Kidney epithelial cell (primary cell): ENCODE measurements at regions not wholly inside any gene's neighbourhood (a gene's known extent, or its start where the extent isn't known, plus 50 kb on each side); places are given as distances from the start of the nearest gene placed in this dataset.

ENCODE experiments used
- DNase-seq: peaks from one replicate; pipeline ENCODE4 v3.0.0-alpha.2; 2010; ENCODE audit warnings: low read depth
- H3K27me3 ChIP-seq: 2 replicates; pipeline ENCODE4 v1.6.0; 2011; ENCODE audit warnings: low read length; ENCODE audit not compliant: control insufficient read depth, insufficient read depth
- H3K36me3 ChIP-seq: 2 replicates; pipeline ENCODE4 v1.5.1; 2011; ENCODE audit warnings: low read length; ENCODE audit not compliant: control insufficient read depth, insufficient read depth
- H3K4me3 ChIP-seq: 2 replicates; pipeline ENCODE4 v1.5.1; 2011; ENCODE audit warnings: low read depth, mild to moderate bottlenecking, control low read depth, low read length
- TF ChIP-seq, protein P1 (sequence below): IDR thresholded peaks from 2 replicates; pipeline ENCODE4 v1.5.1; 2011; ENCODE audit warnings: mild to moderate bottlenecking, moderate library complexity, low read length, control low read depth, inconsistent platforms; ENCODE audit not compliant: insufficient read depth, poor library complexity, severe bottlenecking

DNA sequence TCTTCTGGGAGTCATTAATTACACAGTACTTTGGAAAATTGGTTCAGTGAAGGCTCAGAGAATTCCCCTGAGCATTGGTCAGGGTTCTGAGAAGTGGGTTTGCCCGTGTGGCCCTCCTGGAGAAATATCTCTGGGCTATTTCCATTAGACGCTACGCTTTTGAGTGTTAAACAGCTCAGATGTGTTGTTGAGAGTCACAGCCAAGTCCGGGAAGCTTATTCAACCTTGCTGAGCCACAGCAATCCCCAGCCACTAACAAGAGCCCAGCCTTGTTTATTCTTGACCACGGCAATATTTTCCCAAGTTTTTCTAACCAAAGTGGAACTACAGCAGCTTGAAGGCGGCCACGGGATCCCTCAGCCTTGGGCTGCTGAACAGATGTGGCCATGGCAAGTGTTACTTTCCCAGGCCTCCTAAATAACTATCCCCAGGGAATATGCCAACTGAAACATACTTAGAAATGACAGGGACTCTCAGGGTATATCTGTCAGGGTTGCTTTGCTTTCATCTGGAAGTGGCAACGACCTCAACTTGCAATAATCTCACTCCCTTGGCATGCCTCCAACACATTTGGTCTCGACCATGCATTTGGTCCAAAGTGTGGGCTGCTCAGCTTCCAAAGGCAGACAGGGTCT lies 214.7 kb downstream of the EMX2 start:
- no peak for DNase-seq
- Histone ChIP-seq H3K36me3 (no peaks in the 10 kb centered on the region), H3K27me3 (no peaks in the 10 kb centered on the region), H3K4me3 (no peak overlapping the region)
- TF ChIP-seq, protein P1, sequence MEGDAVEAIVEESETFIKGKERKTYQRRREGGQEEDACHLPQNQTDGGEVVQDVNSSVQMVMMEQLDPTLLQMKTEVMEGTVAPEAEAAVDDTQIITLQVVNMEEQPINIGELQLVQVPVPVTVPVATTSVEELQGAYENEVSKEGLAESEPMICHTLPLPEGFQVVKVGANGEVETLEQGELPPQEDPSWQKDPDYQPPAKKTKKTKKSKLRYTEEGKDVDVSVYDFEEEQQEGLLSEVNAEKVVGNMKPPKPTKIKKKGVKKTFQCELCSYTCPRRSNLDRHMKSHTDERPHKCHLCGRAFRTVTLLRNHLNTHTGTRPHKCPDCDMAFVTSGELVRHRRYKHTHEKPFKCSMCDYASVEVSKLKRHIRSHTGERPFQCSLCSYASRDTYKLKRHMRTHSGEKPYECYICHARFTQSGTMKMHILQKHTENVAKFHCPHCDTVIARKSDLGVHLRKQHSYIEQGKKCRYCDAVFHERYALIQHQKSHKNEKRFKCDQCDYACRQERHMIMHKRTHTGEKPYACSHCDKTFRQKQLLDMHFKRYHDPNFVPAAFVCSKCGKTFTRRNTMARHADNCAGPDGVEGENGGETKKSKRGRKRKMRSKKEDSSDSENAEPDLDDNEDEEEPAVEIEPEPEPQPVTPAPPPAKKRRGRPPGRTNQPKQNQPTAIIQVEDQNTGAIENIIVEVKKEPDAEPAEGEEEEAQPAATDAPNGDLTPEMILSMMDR, result no peak

DNA sequence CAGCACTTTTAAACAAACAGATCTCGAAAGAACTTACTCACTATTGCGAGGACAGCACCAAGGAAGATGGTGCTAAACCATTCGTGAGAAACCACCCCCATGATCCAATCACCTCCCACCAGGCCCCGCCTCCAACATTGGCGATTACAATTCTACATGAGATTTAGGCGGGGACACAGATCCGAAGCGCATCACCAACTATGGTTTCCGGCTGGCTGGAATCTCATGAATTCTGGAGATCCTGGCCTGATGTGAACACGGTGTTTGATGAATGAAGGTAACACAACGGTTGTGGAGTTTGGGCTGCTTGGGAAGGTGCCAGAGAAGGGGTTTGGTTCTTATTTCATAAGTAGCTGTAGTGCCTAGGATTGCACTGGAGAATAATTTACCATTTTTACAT lies 216.7 kb downstream of the EMX2 start:
- no peak overlapping the region for H3K4me3 ChIP-seq
- TF ChIP-seq, protein P1, result no peak
- no peak for DNase-seq
- H3K27me3 ChIP-seq, result no peaks in the 10 kb centered on the region
- H3K36me3 ChIP-seq, result no peaks in the 10 kb centered on the region

GRCh38 chr10:117761695-117762094 lies 219.1 kb downstream of the EMX2 start:
- DNase-seq, result no peak
- TF ChIP-seq, protein P1, result no peak
- Histone ChIP-seq H3K4me3 (no peak overlapping the region), H3K27me3 (no peaks in the 10 kb centered on the region), H3K36me3 (no peaks in the 10 kb centered on the region)

- TF ChIP-seq, protein P1, result no peak
- DNase-seq, result no peak
- H3K4me3 ChIP-seq, result no peak overlapping the region
- no peaks in the 10 kb centered on the region for H3K36me3 ChIP-seq
- H3K27me3 ChIP-seq, result no peaks in the 10 kb centered on the region
These were observed 219.7 kb downstream of the EMX2 start for GRCh38 chr10:117762126-117762818.

DNA sequence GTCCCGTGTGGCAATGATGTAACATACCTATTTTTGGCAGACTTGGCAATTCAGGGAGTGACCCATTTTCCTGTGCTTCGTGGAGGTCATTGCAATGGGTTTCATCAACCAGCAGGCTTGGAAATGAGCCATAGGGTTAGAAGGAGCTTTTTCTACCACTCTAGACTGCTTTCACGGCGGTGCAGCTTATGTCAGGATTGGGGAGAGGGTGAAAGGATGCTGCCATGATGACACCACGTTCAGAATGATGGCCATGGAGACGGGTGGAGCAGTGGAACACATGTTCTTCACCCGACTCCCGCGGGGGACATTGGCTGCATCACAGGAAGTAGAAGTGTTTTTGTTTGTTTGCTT lies 220.2 kb downstream of the EMX2 start:
- no peaks in the 10 kb centered on the region for H3K36me3 ChIP-seq
- H3K4me3 ChIP-seq, result no peak overlapping the region
- TF ChIP-seq, protein P1, result no peak
- DNase-seq, result no peak
- H3K27me3 ChIP-seq, result no peaks in the 10 kb centered on the region

DNA sequence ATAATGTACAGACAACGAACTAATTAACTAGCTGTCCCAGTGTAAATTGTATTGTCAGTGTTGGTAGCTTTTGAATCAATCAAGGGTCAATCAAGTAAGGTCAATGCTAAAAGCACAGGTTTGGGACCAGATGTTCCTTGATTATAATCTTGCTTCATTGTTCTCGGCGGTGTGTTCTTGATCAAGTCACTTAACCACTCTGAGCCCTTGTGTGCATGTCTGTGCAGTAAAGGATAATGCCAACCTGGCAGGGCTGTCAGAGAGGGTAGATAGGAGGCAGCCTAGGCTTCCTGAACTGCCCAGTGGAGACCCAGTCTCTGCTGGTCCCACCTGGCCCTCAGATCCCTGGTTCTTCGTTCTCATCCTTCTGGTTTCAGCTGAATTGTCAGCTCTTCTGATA lies 221.0 kb downstream of the EMX2 start:
- no peaks in the 10 kb centered on the region for H3K27me3 ChIP-seq
- no peaks in the 10 kb centered on the region for H3K36me3 ChIP-seq
- DNase-seq, result no peak
- no peak overlapping the region for H3K4me3 ChIP-seq
- TF ChIP-seq, protein P1, result no peak
